ENCODE measurements at regions not wholly inside any gene's neighbourhood (a gene's known extent, or its start where the extent isn't known, plus 50 kb on each side); places are given as distances from the start of the nearest gene placed in this dataset.

- H3K27me3 Mint-ChIP-seq (ENCODE audit: low read depth): no peaks in the 10 kb centered on the region
- H3K4me3 Mint-ChIP-seq: no peak overlapping the region
- peaks cover 2% of the 10 kb centered on the region for H3K9me3 Mint-ChIP-seq
- TF ChIP-seq CTCF (conservative IDR thresholded peaks at IDR 0.05): no peak
- no peaks in the 10 kb centered on the region for H3K4me1 Mint-ChIP-seq
- no peaks in the 10 kb centered on the region for H3K36me3 Mint-ChIP-seq (ENCODE audit: low read depth)
- DNase-seq (ENCODE audit: low read depth, low spot score): no peak
- no peak overlapping the region for H3K27ac Mint-ChIP-seq (ENCODE audit: unreplicated experiment)
Measured at GRCh38 chr5:96144289-96144688, 182.6 kb upstream of the ELL2 start.

GRCh38 chr5:96143450-96143849 is 181.8 kb upstream of the ELL2 start:
- DNase-seq (ENCODE audit: low read depth, low spot score): no peak

GRCh38 chr5:96142786-96143434 is 181.3 kb upstream of the ELL2 start:
- Mint-ChIP-seq H3K27me3 (ENCODE audit: low read depth) (no peaks in the 10 kb centered on the region), H3K36me3 (ENCODE audit: low read depth) (no peaks in the 10 kb centered on the region), H3K9me3 (peaks cover 2% of the 10 kb centered on the region), H3K4me1 (no peaks in the 10 kb centered on the region), H3K27ac (ENCODE audit: unreplicated experiment) (no peak overlapping the region), H3K4me3 (no peak overlapping the region)
- no peak for DNase-seq (ENCODE audit: low read depth, low spot score)
- TF ChIP-seq CTCF (conservative IDR thresholded peaks at IDR 0.05): no peak

More at GRCh38 chr5:96143450-96143849, 181.8 kb upstream of the ELL2 start:
- Mint-ChIP-seq H3K4me1 (no peaks in the 10 kb centered on the region), H3K27me3 (ENCODE audit: low read depth) (no peaks in the 10 kb centered on the region), H3K9me3 (peaks cover 2% of the 10 kb centered on the region), H3K27ac (ENCODE audit: unreplicated experiment) (no peak overlapping the region), H3K36me3 (ENCODE audit: low read depth) (no peaks in the 10 kb centered on the region), H3K4me3 (no peak overlapping the region)
- TF ChIP-seq CTCF (conservative IDR thresholded peaks at IDR 0.05): no peak

GRCh38 chr5:96142184-96142781 is 180.6 kb upstream of the ELL2 start:
- H3K4me3 Mint-ChIP-seq: no peak overlapping the region
- peaks cover 2% of the 10 kb centered on the region for H3K9me3 Mint-ChIP-seq
- no peaks in the 10 kb centered on the region for H3K36me3 Mint-ChIP-seq (ENCODE audit: low read depth)
- DNase-seq (ENCODE audit: low read depth, low spot score): no peak
- no peaks in the 10 kb centered on the region for H3K27me3 Mint-ChIP-seq (ENCODE audit: low read depth)
- no peaks in the 10 kb centered on the region for H3K4me1 Mint-ChIP-seq
- no peak overlapping the region for H3K27ac Mint-ChIP-seq (ENCODE audit: unreplicated experiment)
- no peak for TF ChIP-seq CTCF (conservative IDR thresholded peaks at IDR 0.05)

GRCh38 chr5:96141749-96142148 is 180.1 kb upstream of the ELL2 start:
- no peaks in the 10 kb centered on the region for H3K27me3 Mint-ChIP-seq (ENCODE audit: low read depth)
- no peak overlapping the region for H3K4me3 Mint-ChIP-seq
- DNase-seq (ENCODE audit: low read depth, low spot score): no peak
- H3K27ac Mint-ChIP-seq (ENCODE audit: unreplicated experiment): no peak overlapping the region
- no peak for TF ChIP-seq CTCF (conservative IDR thresholded peaks at IDR 0.05)
- no peaks in the 10 kb centered on the region for H3K36me3 Mint-ChIP-seq (ENCODE audit: low read depth)
- peaks cover under 1% of the 10 kb centered on the region for H3K9me3 Mint-ChIP-seq
- H3K4me1 Mint-ChIP-seq: no peaks in the 10 kb centered on the region

Data from neural crest cell (in vitro differentiated cells).